ENCODE measurements at regions not wholly inside any gene's neighbourhood (a gene's known extent, or its start where the extent isn't known, plus 50 kb on each side); places are given as distances from the start of the nearest gene placed in this dataset.

GRCh38 chr6:122042960-122043735 lies 356.3 kb upstream of the HSF2 start:
- no peak for TF ChIP-seq GATA2 (IDR thresholded peaks at IDR 0.05; ENCODE audit: low read depth, low read length)
- no peak for TF ChIP-seq GATA3 (IDR thresholded peaks at IDR 0.05; ENCODE audit: low read depth, low read length)

Data from SH-SY5Y (cell line).